A172 (cell line): ENCODE measurements at regions not wholly inside any gene's neighbourhood (a gene's known extent, or its start where the extent isn't known, plus 50 kb on each side); places are given as distances from the start of the nearest gene placed in this dataset.
"Not testable (repeated sequence)": the region's sequence is repeated elsewhere in the genome, so short reads cannot be mapped to it uniquely, and the experiment has no call there.

Source experiments
- DNase-seq: peaks from one replicate; pipeline ENCODE4 v3.0.0-alpha.2; 2015; ENCODE audit warnings: low spot score

DNA sequence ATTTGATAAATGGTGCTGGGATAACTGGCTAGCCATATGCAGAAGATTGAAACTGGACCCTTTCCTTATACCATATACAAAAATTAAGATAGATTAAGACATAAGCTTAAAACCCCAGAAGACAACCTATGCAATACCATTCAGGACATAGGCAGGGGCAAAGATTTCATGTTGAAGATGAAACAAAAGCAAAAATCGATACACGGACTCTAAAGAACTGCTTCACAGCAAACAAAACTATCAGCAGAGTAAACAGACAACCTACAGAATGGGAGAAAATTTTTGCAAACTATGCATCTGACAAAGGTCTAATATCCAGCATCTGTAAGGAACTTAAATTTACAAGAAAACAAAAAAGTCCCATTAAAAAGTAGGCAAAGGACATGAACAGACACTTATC, 255.9 kb downstream of the TINAG start:
- not testable (repeated sequence) for DNase-seq

DNA sequence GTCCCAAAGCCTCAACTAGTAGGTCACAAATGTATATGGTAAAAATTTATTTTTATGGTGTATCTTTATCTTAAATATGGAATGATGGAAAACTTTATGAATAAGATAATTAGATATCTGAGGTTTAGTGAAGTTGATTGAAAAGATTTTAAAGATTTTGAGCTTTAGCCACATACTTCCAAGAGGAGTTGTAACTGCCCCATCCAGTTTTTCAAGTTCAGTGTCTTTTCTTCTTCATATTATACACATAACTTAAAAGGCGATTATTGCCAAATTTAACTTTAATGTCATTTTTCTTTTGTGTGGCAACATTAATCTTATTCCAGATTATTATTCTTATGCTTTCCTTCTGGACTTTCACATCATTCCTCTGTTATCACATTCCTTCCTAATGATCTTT, 266.4 kb downstream of the TINAG start:
- no peak for DNase-seq

DNA sequence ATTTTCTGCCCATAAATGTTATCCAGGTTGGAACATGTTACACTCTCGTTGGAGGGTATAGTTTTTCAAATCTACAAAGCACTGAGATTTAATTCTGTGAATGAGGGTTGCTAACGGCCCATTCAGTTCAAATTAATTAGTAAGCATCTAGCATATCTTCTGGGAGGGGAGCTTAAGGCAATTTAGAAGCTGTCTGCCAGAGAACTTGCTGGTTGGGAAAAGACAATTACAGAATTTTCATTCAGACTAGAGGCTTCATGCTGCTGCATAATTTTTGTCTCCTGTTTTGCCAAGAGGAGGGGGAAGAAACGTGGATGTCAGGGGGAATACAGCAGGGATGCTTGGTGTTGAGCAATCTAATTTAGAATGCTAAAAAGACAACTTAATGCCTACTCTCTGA, 268.3 kb upstream of the FAM83B start:
- no peak for DNase-seq

DNA sequence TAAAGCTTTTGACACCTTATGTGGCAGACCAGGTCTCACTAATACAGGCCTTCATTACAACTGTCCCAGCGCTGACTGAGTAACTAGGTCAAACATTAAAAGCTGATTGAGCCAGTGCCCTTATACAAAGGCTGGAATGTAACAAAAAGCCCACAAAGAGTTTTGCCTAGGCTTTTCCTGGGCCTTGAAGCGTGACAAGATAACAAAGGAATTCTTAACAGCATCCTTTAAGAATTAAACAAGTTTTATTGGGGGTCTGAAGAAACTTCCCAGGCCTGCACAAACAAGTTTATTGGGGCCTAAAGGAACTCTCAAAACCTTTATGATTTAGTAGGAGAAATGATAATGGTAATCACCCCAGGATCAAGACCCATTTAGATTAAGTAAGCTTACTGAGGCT, 267.6 kb upstream of the FAM83B start:
- no peak for DNase-seq

DNA sequence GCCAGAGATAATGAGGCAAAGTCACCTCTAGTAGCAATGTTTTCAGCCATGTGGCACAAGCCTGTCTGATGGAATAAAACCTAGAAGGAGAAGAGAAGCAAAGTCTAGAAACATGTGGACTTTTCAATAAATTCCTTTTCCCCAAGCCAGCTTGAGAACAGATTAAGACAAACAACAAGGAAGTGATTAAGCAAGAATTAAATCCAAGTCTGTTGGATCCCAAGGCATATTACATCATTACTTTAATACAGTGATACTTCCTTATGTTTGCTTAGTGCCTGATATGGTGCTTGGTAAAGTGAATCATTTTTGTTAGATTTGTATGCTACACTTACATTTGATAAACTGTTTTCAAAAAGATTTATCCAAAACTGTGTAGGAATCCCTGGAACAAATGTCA, 260.3 kb upstream of the FAM83B start:
- DNase-seq = peak; percentile 1

DNA sequence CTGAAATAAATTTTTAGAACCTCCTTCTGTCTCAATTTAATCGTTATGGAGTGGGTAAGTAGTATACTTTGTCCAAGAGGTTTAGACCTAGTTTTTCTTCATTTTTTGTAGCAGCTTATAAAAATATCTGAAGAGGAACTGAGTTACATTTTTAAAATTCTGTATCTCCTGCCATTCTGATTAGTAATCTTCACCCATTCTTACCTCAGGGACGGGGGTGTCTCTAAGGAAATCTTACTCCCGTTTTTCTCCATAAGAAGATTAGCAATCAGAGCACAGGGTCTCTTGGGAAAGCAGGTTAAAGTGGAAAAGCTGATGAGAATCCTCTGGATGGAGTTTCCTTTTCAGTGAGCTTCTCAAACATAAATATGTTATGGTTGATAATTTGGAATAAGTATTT, 259.3 kb upstream of the FAM83B start:
- no peak for DNase-seq

DNA sequence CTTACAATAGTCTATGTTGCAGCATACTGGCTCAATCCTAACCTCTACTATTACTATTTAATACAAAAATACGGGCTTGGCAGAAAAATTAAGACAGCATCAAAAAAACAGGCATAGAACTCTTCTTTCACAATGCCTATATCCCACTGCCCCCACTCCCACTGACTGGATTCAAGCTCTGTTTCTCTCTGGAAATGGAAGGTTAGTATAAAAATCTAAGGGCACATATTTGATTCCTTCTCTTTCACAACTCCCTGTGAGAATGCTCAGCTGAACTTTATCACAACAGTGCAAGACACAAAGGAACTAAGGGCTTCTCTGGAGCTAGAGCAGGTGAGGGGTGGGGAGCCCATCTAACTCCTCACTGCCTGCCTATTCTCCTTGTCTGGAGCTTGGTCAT, 258.4 kb upstream of the FAM83B start:
- no peak for DNase-seq

DNA sequence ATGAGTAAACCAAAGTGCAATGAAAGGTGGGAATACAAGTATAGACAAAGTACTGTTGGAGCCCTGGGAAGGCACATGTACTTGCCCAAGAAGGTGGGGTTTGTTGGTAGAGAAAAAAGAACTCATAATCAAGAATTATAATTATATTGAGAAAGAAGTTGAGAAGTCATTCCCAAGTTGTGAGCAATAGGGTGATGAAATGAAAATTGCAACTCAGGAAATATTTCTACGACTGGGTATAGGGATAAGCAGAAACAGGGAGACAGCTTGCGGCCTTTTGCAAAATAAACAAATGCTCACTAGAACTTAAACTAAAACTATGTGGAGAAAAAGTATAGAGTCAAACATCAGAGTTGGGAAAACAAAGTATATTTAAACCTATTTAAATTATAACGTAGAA, 250.7 kb upstream of the FAM83B start:
- no peak for DNase-seq

DNA sequence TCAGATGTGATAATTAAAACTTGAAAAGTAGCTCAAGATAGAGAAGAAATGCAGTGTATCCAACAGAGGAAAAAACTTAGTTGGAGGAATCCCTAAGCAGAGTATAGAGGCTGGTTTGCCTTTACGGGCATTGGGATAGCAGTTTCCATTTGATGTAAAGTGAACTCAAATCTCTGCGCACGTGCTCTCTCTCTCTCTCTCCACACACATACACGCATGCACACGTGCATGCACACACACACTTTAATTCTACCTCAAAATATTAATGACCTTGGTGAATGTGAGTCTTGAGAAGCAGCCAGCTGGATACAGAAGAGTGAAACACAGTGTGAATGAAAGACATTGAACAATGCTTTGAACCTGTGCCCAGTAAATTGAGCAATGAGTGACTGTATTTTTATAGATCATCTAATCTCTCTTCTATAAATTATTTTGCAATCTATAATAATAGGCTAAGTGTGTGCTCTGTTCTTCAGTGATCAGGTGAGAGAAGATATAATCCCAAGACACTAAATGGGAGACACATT, 247.7 kb upstream of the FAM83B start:
- DNase-seq = no peak

DNA sequence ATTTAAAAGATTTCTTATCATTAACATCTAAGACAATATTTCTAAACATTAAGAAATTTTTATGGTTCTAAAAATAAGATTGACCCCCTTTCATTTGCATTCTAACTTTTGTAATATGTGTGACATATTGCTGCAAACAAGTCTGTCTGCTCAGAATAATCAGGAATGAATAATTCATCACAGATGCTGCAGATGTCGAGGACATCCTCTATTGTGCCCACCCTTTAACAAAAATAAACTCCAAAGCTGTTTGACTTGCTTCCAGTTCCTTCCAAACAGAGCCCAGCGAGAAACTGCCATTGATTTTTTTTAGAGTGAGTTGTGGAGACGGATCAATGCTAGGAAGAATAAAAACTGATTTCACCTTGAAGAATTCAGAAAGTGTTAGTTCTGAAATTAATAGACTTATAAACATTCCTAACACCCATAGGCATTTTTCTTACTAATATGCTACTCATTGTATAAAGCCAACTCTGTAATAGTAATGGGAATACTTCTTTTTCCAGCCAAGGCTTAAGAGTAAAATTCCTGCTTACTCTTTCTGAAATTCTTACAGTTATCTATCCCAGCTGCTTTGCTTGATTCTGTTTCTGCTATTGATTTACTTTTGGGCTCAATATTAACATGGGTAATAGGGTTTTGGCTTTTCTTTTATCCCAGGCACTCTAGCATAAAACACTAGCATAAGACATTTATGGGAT, 244.8 kb upstream of the FAM83B start:
- no peak for DNase-seq

DNA sequence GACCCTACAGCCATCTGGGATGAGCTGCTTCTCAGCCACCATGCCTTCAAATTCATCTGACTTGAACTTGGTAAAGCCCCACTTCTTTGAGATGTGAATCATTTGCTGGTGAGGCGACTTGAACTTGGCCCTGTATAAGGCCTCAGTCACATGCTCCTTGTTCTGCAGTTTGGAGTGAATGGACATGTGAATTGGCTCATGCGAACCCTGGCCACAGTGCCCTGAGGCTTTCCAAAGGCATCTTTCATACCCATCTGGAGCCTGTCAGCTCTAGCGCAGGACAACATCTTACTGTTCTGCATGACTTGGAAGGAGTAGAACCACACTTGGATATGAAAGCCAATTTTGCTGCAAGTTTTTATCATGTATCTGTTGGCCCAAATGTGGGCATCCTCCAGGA, 244.0 kb upstream of the FAM83B start:
- no peak for DNase-seq

DNA sequence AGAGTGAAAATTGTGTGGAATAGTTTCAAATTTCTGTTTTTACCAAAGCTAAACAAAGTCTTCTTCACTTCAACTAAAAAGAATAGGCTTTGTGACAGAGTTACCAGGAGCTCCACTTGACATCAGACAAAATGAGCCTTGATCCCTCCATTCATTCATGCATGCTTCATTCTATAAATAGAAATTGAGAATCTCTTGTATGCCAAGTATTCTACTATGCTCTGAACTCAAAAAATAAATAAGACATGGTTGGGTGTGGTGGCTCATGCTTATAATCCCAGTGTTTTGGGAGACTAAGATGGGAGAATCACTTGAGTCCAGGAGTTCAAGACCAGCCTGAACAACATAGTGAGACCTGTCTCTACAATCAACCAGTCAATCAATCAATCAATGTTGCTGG, 236.6 kb upstream of the FAM83B start:
- DNase-seq = no peak

DNA sequence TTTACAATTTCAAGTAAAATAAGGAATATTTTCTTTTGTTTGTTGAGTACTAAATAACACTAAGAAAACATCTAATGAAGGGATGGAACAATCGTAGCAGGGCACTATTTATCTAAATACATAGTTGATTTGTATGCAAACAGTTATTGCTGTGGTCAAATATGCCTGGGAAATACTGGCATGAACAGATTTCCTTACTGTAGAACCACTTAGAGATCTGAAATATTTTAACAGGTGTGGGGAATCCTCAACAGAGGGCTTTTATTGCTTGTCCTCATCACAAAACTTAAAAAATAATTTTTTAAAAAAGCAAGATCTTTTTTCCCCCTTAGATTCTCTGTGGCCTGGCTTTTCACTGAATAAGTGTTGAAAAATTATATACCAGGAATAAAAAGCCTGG, 233.0 kb upstream of the FAM83B start:
- no peak for DNase-seq

DNA sequence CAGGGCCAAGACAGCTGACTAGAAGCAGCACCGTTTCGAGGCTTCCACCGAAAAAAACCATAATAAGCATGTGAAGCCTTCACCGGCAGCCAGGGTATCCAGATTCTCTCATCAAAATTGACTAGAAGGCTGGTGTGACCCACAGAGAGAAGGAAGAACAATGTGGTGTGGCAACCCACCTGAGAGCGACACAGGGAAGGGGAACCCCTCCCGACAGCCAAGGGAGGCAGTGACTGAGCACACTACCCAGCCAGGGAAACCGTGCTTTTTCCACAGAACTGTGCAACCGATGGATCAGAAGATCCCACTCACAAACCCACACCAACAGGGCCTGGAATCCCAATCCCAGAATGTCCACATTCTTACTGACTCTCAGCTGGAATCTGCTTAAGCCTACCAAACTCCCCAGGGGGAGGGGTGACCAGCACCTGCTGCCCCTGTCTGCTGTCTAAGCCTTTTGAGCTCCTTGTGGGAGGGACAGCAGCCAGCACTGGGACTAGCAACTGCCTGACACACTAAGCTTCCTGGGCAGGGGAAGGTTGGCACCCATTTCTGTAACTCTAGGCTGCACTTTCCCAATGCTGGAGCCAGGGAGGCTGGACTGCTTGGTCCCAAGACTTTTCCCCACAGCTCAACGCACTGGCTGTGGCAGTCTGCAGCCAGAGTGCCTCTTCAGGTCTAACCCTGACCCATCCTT, 231.9 kb upstream of the FAM83B start:
- no peak for DNase-seq

DNA sequence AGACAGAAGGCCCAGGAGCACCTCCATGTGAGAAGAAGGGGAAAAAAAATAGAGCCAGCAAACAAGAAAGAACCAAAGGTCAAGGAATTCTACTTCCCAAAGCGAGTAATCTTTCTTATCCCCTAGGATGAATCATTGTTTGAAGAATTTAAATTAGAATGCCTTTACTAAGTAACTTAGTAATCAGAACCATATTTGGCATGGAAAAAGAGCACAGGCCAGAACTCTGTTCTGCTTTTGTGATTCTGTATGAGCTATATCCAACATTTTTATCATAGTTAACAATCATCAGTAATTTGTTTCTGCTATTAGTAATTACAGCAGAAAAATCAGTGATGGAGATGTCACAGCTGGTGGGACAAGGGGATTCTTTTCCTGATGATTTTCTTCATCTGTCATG, 228.8 kb upstream of the FAM83B start:
- peak; percentile 82 for DNase-seq

DNA sequence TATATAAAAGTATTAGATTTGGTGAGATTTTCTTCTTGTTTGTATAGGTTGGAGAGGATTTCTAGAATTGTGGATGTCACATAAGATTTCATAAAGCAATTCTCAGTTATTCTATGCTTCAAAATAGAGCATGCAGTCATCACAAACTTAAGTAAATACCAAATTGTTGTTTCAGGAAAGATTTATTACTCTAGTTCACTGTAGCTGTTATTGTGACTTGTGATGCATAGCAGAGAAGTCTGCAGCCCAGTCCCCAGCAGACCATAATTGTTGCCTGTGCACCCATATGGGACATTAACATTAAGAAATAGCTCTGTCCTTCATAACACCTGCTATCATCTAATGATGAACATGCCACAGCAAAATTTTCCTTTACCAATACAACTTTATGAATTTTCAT, 228.0 kb upstream of the FAM83B start:
- no peak for DNase-seq

DNA sequence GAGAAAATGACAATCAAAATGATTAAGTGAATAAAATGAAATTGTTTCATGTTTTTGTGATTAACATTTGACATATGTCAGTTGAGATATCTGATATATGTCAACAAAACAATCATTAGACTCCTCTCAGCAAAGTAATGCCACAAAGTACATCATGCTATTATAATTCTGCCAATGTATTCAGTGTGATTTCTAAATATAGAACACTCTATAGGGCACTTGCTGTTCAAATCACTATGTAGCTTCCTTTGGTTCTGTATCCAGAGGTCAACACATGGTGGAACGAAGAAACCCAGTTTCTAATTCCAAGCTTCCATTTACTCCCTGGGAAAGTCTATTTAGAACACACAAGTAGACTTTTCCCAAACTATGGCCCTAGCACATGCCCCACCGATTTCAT, 227.5 kb upstream of the FAM83B start:
- DNase-seq = no peak

DNA sequence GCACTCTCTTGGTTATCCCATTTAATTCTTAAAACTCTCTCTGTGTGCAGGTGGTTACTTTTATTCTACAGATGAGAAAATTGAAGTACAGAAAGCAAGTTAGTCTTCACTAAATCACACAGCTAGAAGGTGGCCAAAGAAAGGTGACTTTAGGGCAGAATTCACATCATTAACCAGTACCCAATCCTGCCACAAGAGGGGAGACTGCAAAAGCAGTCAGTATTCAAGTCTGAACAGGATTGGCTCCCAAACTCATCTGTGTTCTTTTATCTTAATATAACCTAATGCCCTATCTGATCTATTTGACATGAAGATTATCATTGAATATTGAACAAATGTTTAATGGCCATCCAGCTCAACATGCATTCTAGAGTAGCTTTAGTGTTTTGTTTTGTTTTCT, 225.3 kb upstream of the FAM83B start:
- no peak for DNase-seq

DNA sequence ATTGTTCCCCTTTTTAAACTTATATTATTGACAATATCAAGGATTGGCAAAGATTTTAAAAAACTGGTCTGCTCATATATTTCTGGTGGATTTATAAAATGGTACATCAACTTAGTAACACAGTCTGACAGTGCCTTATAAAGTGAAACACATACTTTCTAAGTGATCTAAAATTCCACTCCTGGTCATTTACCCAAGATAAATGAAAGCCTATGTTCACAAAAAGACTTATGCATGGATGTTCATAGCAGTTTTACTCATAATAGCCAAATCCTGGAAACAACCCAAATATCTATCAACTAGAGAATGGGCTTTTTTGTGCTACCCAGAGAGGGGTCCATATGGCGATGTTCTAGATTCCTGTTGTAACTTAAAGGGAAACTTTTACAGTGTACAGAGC, 222.4 kb upstream of the FAM83B start:
- DNase-seq = no peak

DNA sequence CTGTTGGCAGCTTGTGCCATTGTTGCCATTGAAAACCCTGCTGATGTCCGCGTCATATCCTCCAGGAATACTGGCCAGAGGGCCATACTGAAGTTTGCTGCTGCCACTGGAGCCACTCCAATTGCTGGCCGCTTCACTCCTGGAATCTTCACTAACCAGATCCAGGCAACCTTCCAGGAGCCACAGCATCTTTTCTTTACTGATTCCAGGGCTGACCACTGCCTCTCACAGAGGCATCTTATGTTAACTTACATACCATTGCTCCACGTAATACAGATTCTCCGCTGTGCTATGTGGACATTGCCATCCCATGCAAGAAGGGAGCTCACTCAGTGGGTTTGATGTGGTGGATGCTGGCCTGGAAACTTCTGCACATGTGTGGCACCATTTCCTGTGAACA, 221.8 kb upstream of the FAM83B start:
- DNase-seq = no peak

DNA sequence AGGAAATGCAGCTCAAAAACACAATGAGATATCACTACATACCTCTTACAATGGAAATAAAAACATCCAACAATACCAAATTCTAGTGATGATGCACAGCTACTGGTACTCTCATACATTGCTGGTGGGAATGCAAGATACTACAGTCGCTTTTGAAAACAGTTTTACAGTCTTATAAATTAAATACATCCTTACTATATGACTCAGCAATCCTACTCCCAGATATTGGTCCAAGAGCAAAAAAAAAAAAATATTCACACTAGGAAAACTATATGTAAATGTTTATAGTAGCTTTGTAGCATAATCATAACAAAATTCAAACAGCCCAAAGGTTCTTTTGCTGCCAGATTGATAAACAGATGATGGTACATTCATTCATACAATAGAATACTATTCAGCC, 217.4 kb upstream of the FAM83B start:
- no peak for DNase-seq

DNA sequence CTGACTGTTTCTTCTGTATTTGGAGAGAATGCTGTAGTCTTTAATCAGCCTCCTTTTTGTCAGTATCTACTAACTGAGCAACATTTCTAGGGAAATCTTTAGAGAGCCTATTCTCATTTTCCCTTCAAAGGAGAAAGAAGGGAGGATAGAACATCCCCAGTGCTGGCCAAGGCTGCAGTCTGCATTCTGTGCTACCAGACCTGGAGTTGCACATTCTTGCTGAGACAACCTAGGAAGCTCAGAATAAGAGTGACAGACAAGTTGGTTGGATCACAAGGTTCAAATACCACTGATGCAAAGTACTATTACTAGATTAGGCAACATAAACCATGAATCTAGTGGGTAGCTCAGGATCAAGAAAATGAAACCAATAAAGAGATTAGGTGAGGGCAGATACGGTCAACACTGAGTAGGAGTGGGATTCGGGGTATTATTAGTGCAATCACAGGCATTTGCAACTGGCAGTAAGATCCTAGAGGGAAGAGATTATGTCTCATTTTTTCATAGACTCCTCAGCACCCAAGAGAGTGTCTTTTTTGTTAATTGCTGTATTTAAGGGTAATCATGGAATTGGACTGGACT, 213.5 kb upstream of the FAM83B start:
- DNase-seq = no peak

DNA sequence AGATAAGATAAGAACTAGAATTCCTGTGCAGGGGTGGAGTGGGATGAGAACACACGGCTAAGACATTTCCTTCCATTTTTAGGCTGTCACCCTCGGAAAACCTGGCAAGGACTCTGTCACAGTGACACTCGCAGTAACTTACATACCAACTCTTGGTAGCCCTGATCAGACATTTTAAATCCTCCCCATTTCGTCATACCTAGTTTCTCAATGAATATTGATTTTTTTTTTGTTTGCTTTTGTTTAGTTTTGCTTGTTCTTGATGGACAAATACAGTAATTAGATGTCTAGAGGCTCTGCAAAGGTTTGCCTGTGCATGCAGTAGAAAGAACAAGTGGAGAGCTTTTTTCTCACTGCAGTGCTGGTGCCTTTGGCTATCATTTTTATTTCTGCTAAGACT, 213.0 kb upstream of the FAM83B start:
- no peak for DNase-seq
